AG10803 (cell line): ENCODE measurements at regions not wholly inside any gene's neighbourhood (a gene's known extent, or its start where the extent isn't known, plus 50 kb on each side); places are given as distances from the start of the nearest gene placed in this dataset.
"Not testable (repeated sequence)": the region's sequence is repeated elsewhere in the genome, so short reads cannot be mapped to it uniquely, and the experiment has no call there.

Experiments used
- DNase-seq: peaks from one replicate; pipeline ENCODE4 v3.0.0; 2010; ENCODE audit warnings: low read depth
- H3K4me3 ChIP-seq: 2 replicates; pipeline ENCODE4 v1.5.1; 2011; ENCODE audit warnings: mild to moderate bottlenecking, low read length, control low read depth
- TF ChIP-seq, protein P1 (sequence below): conservative IDR thresholded peaks from 2 replicates; pipeline ENCODE4 v1.5.1; 2011; ENCODE audit warnings: mild to moderate bottlenecking, low read length, control low read depth, inconsistent platforms

- DNase-seq, result no peak
- H3K4me3 ChIP-seq, result no peak overlapping the region
- TF ChIP-seq, protein P1, sequence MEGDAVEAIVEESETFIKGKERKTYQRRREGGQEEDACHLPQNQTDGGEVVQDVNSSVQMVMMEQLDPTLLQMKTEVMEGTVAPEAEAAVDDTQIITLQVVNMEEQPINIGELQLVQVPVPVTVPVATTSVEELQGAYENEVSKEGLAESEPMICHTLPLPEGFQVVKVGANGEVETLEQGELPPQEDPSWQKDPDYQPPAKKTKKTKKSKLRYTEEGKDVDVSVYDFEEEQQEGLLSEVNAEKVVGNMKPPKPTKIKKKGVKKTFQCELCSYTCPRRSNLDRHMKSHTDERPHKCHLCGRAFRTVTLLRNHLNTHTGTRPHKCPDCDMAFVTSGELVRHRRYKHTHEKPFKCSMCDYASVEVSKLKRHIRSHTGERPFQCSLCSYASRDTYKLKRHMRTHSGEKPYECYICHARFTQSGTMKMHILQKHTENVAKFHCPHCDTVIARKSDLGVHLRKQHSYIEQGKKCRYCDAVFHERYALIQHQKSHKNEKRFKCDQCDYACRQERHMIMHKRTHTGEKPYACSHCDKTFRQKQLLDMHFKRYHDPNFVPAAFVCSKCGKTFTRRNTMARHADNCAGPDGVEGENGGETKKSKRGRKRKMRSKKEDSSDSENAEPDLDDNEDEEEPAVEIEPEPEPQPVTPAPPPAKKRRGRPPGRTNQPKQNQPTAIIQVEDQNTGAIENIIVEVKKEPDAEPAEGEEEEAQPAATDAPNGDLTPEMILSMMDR, result no peak
These were observed 818.8 kb upstream of the CITED2 start for GRCh38 chr6:140193269-140193668.

DNA sequence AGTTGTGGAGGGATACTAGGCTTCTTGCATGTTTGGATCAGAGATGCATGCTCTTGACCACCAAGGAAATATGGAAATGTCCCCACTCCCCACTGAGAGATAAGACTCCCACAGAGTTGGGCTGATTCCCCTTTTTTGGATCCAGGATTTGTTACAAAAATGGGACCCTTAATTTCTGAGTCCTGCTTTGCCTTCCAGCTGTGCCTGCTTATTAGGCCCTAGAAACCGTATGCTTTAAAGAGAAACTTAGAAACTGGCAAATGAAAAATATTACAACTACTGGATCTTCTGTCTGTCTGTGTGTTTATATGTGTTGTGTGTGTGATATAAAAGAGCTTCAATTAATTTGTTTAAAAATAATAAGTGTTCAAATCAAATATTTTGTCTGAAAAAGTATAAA lies 817.6 kb upstream of the CITED2 start:
- DNase-seq, result no peak
- TF ChIP-seq, protein P1, result no peak
- no peak overlapping the region for H3K4me3 ChIP-seq

- not testable (repeated sequence) for H3K4me3 ChIP-seq, DNase-seq
These were observed 814.8 kb upstream of the CITED2 start for GRCh38 chr6:140189263-140189662.

- DNase-seq, result no peak
- TF ChIP-seq, protein P1, result no peak
- no peak overlapping the region for H3K4me3 ChIP-seq
These were observed 811.5 kb upstream of the CITED2 start for GRCh38 chr6:140185991-140186390.

- no peak overlapping the region for H3K4me3 ChIP-seq
- TF ChIP-seq, protein P1, result no peak
- DNase-seq, result peak; percentile 88
These were observed 809.4 kb upstream of the CITED2 start for GRCh38 chr6:140183881-140184280.

- TF ChIP-seq, protein P1, result no peak
These were observed 808.4 kb upstream of the CITED2 start for GRCh38 chr6:140182821-140183220.

DNA sequence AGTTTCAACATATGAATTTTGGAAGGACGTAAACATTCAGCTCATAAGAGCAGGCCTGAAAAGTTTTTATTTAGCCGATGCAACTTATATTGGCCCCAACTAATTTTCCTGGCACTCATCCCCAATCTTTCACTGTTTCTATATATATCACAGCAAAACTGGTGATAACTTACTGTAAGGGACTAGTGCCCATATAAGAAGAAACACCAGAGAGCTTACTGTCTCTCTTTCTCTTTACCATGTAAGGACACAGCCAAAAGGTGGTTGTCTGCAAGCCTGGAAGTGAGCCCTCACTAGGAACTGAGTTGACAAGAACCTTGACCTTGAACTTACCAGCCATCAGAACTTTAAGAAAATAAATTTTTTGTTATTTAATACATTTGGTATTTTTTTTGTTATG lies 807.4 kb upstream of the CITED2 start:
- no peak for DNase-seq
- TF ChIP-seq, protein P1, result no peak
- no peak overlapping the region for H3K4me3 ChIP-seq

More at GRCh38 chr6:140182821-140183220, 808.4 kb upstream of the CITED2 start:
- H3K4me3 ChIP-seq, result no peak overlapping the region
- peak; percentile 68 for DNase-seq

GRCh38 chr6:140180306-140180705 lies 805.9 kb upstream of the CITED2 start:
- TF ChIP-seq, protein P1, result no peak
- no peak for DNase-seq

More at GRCh38 chr6:140180306-140180705, 805.9 kb upstream of the CITED2 start:
- H3K4me3 ChIP-seq, result no peak overlapping the region
